T follicular helper cell (primary cell): ENCODE measurements at regions not wholly inside any gene's neighbourhood (a gene's known extent, or its start where the extent isn't known, plus 50 kb on each side); places are given as distances from the start of the nearest gene placed in this dataset.
"Not testable (repeated sequence)": the region's sequence is repeated elsewhere in the genome, so short reads cannot be mapped to it uniquely, and the experiment has no call there.

ENCODE experiments used
- DNase-seq: peaks from one replicate; pipeline ENCODE4 v3.0.0-alpha.2; 2020; ENCODE audit warnings: low read depth

DNA sequence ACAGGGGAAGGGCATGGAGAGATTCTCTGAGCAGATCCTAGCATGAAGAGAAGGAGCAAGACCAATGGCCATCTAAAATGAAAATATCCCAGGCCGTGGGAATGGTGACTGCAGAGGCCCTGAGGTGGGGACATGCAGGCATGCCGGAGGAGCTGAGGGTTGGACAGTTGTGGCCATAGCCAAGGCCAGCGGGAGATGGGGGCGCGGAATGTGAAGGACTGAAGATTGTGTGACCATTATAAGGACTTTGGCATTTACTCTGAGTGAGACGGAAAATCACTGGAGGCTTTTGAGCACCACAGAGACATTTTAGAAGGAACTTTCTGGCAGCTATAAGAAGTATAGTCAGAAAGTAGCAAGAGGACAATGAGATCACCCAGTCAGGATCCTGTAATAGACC lies 341.1 kb downstream of the SFMBT2 start:
- no peak for DNase-seq

DNA sequence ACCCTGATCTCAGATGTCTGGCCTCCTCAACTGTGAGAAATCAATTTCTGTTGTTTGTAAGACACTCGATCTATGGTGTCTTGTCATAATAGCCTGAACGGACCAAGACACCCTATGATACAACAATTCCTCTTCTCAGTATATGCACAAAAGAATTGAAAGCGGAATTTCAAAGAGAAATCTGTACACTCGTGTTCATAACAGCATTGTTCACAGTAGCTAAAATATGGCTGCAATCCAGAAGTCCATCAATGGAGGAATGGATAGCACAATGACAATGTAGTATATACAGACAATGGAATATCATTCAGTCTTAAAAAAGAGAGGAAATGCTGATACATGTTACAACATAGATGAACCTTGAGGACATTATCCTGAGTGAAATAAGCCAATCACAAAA lies 354.6 kb downstream of the SFMBT2 start:
- no peak for DNase-seq

DNA sequence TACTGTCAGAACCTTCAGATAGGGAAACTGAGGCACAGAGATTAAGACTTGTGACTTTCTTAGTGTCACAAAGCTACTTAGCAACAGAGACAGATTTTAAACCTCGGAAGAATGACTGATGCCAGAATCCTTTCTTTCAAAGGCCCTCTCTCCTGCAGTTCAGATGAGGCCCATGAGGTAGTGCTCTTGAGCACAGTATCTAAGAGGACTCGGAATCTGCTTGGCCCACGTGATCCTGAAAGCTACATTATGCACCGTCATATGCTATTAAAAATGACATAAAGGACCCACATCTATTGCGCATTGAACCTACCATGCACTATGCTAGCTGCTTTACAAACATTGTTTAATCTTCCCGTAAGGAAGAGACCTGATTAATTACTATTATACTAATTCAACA lies 355.9 kb downstream of the SFMBT2 start:
- DNase-seq: no peak

DNA sequence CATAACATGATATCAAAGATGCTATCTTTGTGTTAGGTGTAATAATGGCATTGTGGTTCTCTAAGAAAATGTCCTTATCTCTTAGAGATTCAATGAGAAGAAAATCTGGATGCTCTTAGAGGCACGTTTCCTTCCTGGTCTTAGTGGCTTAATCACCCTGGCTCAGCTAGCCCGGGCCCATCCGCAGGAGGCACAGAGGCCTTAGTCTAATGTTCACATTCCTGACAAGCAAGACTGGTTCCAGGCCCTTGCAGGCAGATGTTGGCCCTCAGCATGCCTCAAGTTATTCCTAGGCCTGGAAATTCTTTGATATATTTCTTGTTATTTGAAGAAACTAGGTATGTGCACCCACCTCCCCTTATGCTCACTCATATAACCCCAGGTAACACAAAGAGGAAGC lies 357.6 kb downstream of the SFMBT2 start:
- DNase-seq: no peak

DNA sequence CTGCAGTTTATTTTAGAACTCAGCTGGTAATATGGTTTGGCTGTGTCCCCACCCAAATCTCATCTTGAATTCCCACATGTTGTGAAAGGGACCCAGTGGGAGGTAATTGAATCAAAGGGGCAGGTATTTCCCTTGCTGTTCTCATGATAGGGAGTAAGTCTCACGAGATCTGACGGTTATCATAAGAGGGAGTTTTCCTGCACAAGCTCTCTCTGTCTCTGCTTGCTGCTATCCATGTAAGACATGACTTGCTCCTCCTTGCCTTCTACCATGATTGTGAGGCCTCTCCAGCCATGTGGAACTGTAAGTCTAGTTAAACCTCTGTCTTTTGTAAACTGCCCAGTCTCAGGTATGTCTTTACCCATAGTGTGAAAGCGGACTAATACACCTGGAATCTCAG lies 360.8 kb downstream of the SFMBT2 start:
- not testable (repeated sequence) for DNase-seq

DNA sequence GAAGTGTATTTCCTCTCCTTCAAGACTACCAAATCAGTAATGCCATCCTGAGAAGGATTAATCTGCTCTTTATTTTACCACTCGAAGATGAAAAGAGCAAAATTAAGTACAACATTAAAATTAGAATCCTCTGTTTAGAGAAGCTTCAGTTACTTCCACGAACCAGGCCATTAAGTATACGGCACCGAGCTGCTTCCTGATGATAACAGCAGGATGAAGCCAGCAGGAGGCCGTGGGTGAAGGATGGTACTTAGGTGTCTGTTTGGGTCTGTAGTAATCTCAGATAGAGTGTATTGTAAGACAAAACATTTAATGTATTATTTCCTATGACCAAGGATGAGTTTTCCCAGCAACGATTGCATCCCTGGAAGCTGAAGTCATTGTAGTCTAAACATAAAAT lies 362.8 kb downstream of the SFMBT2 start:
- no peak for DNase-seq

DNA sequence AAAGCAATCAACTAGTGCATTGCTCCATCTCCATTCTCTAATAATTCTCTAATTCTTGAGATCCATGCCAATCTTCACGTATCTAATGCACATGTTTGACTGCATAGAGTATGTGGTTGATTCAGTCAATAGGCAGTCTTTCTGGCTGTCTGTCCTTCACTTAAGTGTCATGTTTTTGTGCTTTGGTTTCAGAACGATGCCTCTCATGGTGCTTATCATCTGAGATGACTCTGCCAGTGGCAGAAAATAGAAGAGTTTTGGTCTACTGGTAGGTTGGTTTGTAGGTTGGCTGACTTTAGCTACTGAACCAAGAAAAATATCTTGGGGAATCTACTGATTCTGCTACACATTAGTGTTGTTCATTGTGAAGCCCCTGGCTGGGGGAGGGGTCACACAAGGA lies 364.2 kb downstream of the SFMBT2 start:
- no peak for DNase-seq

DNA sequence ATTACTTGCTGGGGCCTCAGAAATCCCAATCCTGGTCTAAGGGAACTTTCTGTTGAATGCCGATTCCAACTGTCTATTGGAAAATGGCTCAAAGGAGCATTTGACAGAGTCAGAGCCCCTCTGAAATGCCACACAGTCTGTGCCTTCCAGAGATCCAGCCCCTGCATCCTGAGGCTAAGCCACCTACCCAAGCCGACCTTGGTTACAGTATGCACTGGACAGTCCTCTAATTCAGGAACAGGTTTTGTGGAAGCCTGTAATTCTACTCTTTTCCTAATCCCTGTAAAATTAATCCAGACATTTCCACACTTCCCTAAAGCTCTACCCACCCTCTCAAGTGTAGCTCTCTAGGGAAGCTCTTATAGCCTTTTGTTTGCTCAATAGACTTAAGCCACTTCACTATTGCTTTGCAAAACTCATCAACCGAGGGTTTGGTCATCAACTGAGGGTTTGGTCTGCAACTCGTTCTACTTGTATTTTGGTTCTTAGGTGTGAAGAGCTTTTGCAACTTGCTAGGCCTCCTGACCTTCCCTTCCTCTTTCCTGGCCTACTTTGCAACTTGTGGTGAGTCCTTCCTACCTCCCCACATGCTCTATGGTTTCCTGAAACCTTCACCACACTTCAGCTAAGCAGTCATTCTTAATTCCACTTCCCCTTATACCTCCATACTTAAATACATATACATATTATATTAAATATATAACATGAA lies 364.8 kb downstream of the SFMBT2 start:
- DNase-seq: no peak

DNA sequence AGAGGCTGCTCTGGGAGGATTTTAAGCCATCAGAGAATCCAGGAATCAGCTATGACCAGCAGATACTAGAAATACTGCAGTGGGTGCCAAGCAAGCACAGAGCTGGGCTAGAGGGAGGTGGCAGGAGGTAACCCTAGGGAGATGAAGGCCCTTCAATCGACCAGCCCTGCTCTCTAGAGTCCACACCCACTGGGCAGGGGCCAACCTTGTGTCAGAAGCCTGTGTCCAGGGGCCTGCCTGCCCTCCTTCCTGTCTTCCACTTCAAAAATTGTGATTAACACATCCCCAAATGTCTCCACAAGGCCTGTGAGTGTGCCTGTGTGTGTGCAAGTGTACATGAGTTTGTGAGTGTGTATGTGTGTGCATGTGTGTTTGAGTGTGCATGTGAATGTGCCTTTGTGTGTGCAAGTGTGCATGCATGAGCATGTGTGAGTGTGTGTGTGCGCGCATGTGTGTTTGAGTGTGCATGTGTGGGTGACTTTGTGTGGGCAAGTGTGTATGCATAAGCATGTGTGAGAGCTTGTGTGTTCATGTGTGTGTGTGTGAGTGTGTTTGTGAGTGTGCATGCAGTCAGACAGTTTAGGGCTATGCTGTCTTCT lies 367.7 kb downstream of the SFMBT2 start:
- DNase-seq: no peak

DNA sequence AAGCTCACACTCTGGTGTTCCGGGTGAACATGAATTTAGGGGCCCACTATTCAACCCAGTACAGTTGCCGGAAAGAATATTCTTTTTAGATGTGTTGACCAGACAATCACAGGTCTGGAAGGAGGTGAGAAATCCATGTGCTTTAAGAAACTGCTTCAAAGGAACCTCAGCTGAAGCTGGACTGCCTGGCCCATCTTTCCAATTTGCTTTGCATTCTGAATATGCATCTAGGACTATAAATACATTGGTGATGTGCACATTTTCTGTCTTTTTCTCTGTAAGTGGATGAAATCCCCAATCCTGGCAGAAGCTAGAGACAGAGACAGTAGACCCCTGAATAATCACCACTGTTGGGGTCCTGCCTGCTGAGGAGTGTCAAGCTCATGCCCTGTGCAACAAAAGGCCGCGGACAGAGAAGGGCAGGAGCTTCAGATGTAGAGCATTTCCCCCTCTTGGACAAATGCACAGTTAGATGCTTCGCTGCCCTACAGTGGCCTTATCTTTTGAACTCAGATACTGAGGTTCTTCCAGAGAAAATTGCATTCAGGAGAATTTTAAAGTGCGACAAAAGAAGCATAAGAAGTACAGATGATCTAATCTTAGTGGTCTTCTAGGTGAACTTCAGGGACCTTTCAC lies 368.3 kb downstream of the SFMBT2 start:
- no peak for DNase-seq

DNA sequence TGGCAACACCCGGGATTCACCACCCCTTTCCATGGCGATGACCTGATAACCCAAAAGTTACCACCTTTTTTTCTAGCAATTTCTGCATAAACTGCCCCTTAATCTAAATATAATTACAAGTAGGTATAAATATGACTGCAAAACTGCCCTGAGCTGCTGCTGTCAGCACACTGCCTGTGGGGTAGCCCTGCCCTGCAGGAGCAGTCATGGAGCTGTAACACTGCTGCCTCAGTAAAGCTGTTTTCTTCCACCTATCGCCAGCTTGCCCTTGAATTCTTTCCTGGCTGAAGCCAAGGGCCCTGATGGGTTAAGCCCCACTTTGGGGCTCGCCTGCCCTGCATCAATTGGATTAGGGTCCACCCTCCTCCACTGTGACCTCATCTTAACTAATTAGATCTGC lies 368.8 kb downstream of the SFMBT2 start:
- no peak for DNase-seq

DNA sequence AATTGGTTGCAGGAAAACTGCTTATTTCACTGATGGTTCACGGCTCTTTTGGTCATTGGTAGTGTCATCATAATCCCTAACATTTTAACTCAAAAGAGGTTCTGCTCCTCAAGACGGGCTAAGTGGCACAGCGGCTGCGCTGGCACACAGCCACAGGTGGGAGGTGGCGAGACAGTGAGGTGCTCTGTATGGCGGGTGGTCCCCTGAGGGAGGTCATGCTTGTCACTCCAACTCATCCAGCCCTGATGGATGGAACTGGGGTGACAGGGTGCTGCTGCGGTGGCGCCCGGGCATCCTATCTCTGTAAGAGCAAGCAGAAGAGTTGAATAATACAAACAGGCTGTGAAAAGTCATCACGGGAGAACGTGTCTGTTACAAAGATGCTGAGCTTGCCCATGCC lies 370.2 kb downstream of the SFMBT2 start:
- DNase-seq: no peak

DNA sequence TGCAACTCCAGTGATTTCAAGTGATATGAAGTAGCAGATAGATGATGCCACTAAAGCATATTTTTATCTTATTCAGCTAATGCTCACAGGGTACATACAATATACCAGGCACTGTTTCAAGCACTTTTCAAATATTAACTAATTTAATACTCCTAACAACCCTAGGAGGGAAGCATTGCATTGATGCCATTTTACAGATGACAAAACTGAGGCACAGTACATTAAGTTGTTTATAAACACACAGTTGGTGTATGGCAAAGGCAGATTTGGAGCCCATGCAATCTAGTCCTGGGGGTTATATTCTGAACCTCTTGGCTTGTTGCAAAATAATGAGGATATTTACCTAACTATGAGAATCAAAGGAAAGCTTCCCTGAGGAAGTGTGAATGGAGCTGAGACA lies 371.0 kb downstream of the SFMBT2 start:
- DNase-seq: no peak

DNA sequence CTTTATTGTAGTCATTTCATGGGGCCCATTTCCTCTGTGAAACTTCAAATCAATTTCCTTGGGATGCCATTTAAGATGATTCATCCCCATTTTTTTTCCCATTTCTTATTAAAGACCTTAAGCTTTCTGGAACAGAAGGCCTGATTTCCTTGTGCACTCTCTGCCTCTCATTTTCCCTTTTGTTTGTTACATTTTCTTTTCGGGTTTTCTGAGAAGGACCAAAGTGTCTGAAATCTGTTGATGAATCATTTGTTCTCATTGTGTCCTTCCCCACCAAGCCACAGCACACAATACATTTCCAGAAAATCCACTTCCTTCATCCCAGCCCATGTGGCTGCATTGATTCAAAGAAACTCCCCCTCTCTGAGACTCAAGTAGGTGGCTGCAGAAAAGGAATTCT lies 372.4 kb downstream of the SFMBT2 start:
- DNase-seq: no peak

DNA sequence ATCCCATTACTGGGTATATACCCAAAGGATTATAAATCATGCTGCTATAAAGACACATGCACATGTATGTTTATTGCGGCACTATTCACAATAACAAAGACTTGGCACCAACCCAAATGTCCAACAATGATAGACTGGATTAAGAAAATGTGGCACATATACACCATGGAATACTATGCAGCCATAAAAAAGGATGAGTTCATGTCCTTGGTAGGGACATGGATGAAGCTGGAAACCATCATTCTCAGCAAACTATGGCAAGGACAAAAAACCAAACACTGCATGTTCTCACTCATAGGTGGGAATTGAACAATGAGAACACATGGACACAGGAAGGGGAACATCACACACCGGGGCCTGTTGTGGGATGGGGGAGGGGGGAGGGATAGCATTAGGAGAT lies 373.4 kb downstream of the SFMBT2 start:
- DNase-seq: not testable (repeated sequence)

DNA sequence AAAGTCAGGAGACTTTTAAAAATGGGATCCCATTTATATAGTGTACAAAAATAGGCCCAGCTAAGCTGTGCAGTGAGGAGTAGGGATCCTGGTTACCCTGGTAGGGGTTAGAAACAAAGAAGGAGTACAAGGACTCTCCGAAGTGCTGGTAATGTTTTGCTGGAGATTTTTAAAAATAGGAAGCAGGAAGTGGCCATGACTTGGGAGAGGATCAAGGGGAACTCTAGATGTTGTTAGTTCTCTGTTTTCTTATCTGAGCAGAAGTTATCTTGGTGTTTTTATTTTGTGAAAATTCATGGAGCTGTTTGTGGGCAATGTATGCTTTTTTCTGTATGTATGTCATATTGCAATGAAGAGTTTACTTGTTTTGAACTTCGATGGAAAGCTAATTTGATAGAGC lies 373.9 kb downstream of the SFMBT2 start:
- DNase-seq: no peak

DNA sequence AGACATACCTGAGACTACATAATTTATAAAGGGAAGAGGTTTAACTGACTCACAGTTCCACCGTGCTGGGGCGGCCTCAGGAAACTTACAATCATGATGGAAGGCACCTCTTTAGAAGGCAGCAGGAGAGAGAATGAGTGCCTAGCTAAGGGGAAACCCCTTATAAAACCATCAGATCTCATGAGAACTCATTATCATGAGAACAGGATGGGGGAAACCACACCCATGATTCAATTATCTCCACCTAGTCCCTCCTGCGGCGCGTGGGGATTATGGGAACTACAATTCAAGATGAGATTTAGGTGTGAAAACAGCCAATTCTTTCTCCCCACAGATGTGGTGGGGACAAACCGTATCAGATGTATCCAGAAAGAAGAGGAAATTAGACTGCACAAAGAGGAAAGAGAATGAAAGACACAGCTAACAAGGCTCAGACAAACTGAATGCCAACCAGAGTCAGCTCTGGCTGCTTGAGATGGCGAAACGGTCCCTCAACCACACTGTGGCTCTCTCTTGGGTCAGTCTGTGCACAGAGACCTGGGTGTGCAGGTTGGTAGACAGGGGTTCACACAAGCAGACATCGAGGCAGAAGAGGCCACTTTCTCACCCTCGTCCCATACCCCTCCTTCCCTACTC lies 375.6 kb downstream of the SFMBT2 start:
- DNase-seq: no peak

DNA sequence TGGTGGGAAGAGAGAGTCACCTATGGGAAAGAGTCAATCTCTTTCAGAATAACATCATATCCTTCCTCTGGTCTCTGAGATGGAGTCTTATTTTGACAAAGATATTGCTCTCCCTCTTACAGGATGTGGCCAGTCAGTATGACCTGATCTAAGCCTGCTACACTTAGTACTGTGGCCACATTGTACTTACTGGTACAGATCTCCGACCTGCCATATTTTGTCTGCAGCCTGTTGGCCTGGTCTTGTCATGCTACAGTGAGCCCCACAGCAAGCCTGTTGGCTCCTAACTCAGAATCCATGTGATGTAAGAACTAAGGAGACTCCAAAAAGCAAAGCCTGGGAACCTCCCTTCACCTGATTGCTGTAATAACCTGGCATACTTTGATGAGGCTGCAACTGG lies 377.8 kb downstream of the SFMBT2 start:
- no peak for DNase-seq

DNA sequence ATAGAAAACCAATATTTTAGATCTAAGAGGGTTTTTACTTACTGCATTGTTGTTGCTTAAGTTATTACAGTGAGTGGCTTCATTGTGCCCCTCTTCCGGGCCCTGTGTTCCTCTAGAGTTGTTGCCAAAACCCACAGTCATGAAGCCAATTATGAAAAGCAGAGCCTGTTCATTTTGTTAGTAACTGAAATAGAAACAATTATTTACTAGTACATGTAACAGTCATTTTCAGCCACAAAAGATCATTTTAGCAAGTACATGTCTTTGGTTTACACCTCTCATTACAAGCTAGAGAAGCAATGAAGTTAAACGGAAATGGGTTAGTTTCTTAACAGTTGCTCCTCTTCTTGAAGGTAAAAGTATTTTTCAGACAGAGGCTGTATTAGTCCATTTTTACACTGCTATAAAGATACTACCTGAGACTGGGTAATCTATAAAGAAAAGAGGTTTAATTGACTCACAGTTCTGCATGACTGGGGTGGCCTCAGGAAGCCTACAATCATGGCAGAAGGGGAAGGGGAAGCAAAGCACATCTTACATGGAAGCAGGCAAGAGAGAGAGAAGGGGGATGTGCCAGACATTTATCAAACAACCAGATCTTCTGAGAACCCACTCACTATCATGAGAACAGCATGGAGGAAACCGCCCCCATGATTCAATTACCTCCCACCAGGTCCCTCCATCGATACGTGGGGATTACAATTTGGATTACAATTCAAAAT lies 380.5 kb downstream of the SFMBT2 start:
- DNase-seq: no peak

DNA sequence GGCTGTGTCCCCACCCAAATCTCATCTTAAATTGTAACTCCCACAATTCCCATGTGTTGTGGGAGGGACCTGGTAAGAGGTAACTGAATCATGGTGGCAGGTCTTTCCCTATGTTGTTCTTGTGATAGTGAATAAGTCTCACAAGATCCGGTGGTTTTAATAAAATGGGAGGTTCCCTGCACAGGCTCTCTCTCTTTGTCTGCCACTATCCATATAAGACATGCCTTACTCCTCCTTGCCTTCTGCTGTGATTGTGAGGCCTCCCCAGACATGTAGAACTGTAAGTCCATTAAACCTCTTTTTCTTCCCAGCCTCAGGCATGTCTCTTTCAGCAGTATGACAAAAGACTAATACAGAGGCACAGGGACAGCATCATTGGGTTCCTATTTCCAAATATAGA lies 381.2 kb downstream of the SFMBT2 start:
- no peak for DNase-seq

DNA sequence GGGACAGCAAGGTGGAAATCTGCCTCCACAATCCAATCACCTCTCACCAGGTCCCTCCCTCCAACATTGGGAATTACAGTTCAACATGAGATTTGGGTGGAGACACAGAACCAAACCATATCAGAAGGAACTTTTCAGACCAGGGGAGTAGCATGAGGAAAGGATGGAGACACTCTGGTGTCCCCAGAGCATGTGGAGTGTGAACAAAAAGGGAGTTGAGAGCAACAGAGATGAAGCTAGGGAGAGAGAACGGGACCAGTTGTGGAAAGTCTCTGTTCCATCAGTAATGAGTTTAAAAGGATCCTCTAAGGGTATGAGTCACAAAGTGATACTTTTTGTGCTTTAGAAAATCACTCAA lies 382.0 kb downstream of the SFMBT2 start:
- no peak for DNase-seq
